A673 (cell line): ENCODE measurements at regions not wholly inside any gene's neighbourhood (a gene's known extent, or its start where the extent isn't known, plus 50 kb on each side); places are given as distances from the start of the nearest gene placed in this dataset.

Source experiments
- CTCF ChIP-seq: fragments of 300-800, 200-600 bp; sonication (generic); conservative IDR thresholded peaks from 2 replicates; pipeline ENCODE4 v1.5.1; 2017; ENCODE audit warnings: low read depth, mild to moderate bottlenecking, antibody characterized with exemption, low read length, moderate library complexity, mixed read lengths
- EZH2 ChIP-seq: fragments of 200-600 bp; sonication (generic); IDR thresholded peaks from 2 replicates; pipeline ENCODE4 v1.6.1; 2017; ENCODE audit warnings: borderline replicate concordance, low read depth, mild to moderate bottlenecking, mixed read lengths, antibody characterized with exemption, low read length; ENCODE audit not compliant: poor library complexity, severe bottlenecking

GRCh38 chr18:75779910-75780309 lies 352.4 kb upstream of the SMIM21 start:
- TF ChIP-seq CTCF: no peak
- no peak for TF ChIP-seq EZH2
